ENCODE measurements at regions not wholly inside any gene's neighbourhood (a gene's known extent, or its start where the extent isn't known, plus 50 kb on each side); places are given as distances from the start of the nearest gene placed in this dataset.

DNA sequence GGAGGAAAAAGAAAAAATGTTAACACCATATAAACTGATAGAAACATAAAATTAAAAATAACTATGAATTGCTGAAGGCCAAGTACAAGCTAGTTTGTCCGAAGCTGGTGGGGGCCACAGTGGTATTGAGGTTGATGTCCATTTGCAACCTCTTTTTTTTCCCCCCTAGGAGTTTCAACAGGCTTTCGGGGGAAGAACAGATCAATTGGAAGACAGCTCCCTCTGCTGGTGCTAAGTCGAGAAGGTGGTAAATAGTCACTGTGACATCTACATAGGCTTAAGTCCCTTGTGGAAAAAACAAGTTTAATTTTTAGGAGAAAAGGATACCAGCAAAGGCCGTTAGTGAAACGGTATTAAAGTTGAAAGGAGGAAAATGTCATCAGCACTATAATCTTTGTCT, 115.7 kb upstream of the ZXDA start (continued):
- TF ChIP-seq SMC3 (IDR thresholded peaks at IDR 0.05; ENCODE audit: low read depth, low read length) (peak; percentile 51), MAX (IDR thresholded peaks at IDR 0.05; ENCODE audit: low read depth) (no peak), CHD2 (IDR thresholded peaks at IDR 0.05; ENCODE audit: low read length, partially characterized antibody) (no peak), TCF12 (IDR thresholded peaks at IDR 0.05) (no peak), TAF1 (IDR thresholded peaks at IDR 0.05; ENCODE audit: borderline replicate concordance, low read depth, low read length) (no peak), PBX3 (IDR thresholded peaks at IDR 0.05) (no peak), POLR2AphosphoS5 (IDR thresholded peaks at IDR 0.05; ENCODE audit: low read depth, low read length) (no peak)

DNA sequence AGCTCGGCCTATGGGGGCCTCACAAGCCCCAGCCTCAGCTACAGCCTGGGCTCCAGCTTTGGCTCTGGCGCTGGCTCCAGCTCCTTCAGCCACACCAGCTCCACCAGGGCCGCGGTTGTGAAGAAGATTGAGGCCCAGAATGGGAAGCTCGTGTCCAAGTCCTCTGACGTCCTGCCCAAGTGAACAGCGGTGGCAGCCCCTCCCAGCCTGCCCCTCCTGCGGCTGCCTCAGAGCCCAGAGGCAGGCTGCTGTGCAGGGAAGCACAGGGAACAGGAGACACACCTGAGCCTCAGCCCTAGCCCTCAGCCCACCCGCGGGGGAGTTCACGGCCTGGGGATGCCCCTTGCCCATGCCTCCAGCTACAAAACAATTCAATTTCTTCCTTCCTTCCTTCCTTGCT, 75.7 kb upstream of the ZXDA start:
- no peak overlapping the region for H3K9ac ChIP-seq
- H3K27ac ChIP-seq (ENCODE audit: low read depth in 2 of 2, low read length in 1 of 2): no peak overlapping the region
- no peaks in the 10 kb centered on the region for H3K9me2 ChIP-seq
- WGBS (ENCODE audit: low lambda C conversion rate): 2% methylated on average over 7 of the region's 11 CpGs
- H3F3A ChIP-seq (replicated peaks; ENCODE audit: insufficient read depth): no peaks in the 10 kb centered on the region
- POLR2A ChIA-PET: no interaction called here
- TF ChIP-seq CTCF (IDR thresholded peaks at IDR 0.05) (no peak), FOXJ3 (CRISPR knock-in tag; IDR thresholded peaks at IDR 0.05) (no peak), EZH2phosphoT487 (IDR thresholded peaks at IDR 0.05; ENCODE audit: borderline replicate concordance, low read depth) (no peak), FOXM1 (IDR thresholded peaks at IDR 0.05; ENCODE audit: low read depth) (no peak), SIN3A (IDR thresholded peaks at IDR 0.05; ENCODE audit: borderline replicate concordance, low read depth, low read length) (no peak), CHD2 (IDR thresholded peaks at IDR 0.05; ENCODE audit: low read length, partially characterized antibody) (no peak)
- H3K9me3 ChIP-seq: no peaks in the 10 kb centered on the region
- no peaks in the 10 kb centered on the region for H3K36me3 ChIP-seq (replicated peaks in 1 of 2; ENCODE audit: control insufficient read depth in 1 of 2, insufficient read depth in 2 of 2, low read length in 1 of 2)
- no peak for DNase-seq
- H3K4me3 ChIP-seq (ENCODE audit: low read depth in 2 of 2, low read length in 1 of 2): no peak overlapping the region
- H3K27me3 ChIP-seq (ENCODE audit: insufficient read depth): no peaks in the 10 kb centered on the region
- H3K4me2 ChIP-seq: no peak overlapping the region
- no peaks in the 10 kb centered on the region for H4K20me1 ChIP-seq (ENCODE audit: insufficient read depth)
- H3K4me1 ChIP-seq (ENCODE audit: control insufficient read depth in 1 of 2, insufficient read depth in 2 of 2, low read depth in 1 of 2, low read length in 1 of 2): no peaks in the 10 kb centered on the region
- CTCF ChIA-PET: no interaction called here
- no peak overlapping the region for H2AFZ ChIP-seq (ENCODE audit: low read depth)
- no peaks in the 10 kb centered on the region for H3K79me2 ChIP-seq (ENCODE audit: insufficient read depth)

DNA sequence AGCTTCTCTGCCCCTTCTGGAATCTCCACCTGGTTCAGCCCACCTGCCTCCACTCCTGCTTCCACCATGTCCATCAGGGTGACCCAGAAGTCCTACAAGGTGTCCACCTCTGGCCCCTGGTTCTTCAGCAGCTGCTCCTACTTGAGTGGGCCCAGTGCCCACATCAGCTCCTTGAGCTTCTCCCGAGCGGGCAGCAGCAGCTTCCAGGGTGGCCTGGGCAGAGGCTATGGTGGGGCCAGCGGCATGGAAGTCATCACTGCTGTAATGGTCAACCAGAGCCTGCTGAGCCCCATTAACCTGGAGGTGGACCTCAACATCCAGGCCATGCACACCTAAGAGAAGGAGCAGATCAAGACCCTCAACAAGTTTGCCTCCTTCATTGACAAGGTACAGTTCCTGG, 74.4 kb upstream of the ZXDA start:
- no peak for DNase-seq
- H4K20me1 ChIP-seq (ENCODE audit: insufficient read depth): no peaks in the 10 kb centered on the region
- H2AFZ ChIP-seq (ENCODE audit: low read depth): no peak overlapping the region
- no peaks in the 10 kb centered on the region for H3K27me3 ChIP-seq (ENCODE audit: insufficient read depth)
- no peaks in the 10 kb centered on the region for H3K9me2 ChIP-seq
- no peak overlapping the region for H3K27ac ChIP-seq (ENCODE audit: low read depth in 2 of 2, low read length in 1 of 2)
- TF ChIP-seq TEAD4 (IDR thresholded peaks at IDR 0.05; ENCODE audit: borderline replicate concordance, insufficient read depth) (no peak), TAF1 (IDR thresholded peaks at IDR 0.05; ENCODE audit: borderline replicate concordance, low read depth, low read length) (no peak), TCF12 (IDR thresholded peaks at IDR 0.05) (no peak), NRF1 (IDR thresholded peaks at IDR 0.05; ENCODE audit: low read depth, low read length) (no peak), YY1 (IDR thresholded peaks at IDR 0.05; ENCODE audit: low read depth) (no peak), RXRA (IDR thresholded peaks at IDR 0.05; ENCODE audit: borderline replicate concordance, low read depth) (no peak), EZH2phosphoT487 (IDR thresholded peaks at IDR 0.05; ENCODE audit: borderline replicate concordance, low read depth) (no peak), MAX (IDR thresholded peaks at IDR 0.05; ENCODE audit: low read depth) (no peak), GABPA (IDR thresholded peaks at IDR 0.05; ENCODE audit: low read depth) (no peak)
- TF ChIP-seq, protein P1, sequence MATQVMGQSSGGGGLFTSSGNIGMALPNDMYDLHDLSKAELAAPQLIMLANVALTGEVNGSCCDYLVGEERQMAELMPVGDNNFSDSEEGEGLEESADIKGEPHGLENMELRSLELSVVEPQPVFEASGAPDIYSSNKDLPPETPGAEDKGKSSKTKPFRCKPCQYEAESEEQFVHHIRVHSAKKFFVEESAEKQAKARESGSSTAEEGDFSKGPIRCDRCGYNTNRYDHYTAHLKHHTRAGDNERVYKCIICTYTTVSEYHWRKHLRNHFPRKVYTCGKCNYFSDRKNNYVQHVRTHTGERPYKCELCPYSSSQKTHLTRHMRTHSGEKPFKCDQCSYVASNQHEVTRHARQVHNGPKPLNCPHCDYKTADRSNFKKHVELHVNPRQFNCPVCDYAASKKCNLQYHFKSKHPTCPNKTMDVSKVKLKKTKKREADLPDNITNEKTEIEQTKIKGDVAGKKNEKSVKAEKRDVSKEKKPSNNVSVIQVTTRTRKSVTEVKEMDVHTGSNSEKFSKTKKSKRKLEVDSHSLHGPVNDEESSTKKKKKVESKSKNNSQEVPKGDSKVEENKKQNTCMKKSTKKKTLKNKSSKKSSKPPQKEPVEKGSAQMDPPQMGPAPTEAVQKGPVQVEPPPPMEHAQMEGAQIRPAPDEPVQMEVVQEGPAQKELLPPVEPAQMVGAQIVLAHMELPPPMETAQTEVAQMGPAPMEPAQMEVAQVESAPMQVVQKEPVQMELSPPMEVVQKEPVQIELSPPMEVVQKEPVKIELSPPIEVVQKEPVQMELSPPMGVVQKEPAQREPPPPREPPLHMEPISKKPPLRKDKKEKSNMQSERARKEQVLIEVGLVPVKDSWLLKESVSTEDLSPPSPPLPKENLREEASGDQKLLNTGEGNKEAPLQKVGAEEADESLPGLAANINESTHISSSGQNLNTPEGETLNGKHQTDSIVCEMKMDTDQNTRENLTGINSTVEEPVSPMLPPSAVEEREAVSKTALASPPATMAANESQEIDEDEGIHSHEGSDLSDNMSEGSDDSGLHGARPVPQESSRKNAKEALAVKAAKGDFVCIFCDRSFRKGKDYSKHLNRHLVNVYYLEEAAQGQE (IDR thresholded peaks at IDR 0.05; ENCODE audit: low read depth, low read length): no peak
- H3K4me3 ChIP-seq (ENCODE audit: low read depth in 2 of 2, low read length in 1 of 2): no peak overlapping the region
- H3K36me3 ChIP-seq (replicated peaks in 1 of 2; ENCODE audit: control insufficient read depth in 1 of 2, insufficient read depth in 2 of 2, low read length in 1 of 2): no peaks in the 10 kb centered on the region
- ChIA-PET CTCF (no interaction called here), POLR2A (no interaction called here)
- WGBS (ENCODE audit: low lambda C conversion rate): 0% methylated on average over 1 of the region's 3 CpGs
- H3K9me3 ChIP-seq: no peaks in the 10 kb centered on the region
- no peak overlapping the region for H3K4me2 ChIP-seq
- no peaks in the 10 kb centered on the region for H3K4me1 ChIP-seq (ENCODE audit: control insufficient read depth in 1 of 2, insufficient read depth in 2 of 2, low read depth in 1 of 2, low read length in 1 of 2)
- no peaks in the 10 kb centered on the region for H3K79me2 ChIP-seq (ENCODE audit: insufficient read depth)
- H3K9ac ChIP-seq: no peak overlapping the region
- H3F3A ChIP-seq (replicated peaks; ENCODE audit: insufficient read depth): no peaks in the 10 kb centered on the region

All from SK-N-SH (cell line).